Hepatocyte (in vitro differentiated cells): ENCODE measurements at regions not wholly inside any gene's neighbourhood (a gene's known extent, or its start where the extent isn't known, plus 50 kb on each side); places are given as distances from the start of the nearest gene placed in this dataset.

Source experiments
- DNase-seq: peaks from one replicate; pipeline ENCODE4 v3.0.0-alpha.2; 2016; ENCODE audit warnings: low spot score
- H2AFZ ChIP-seq: fragments of 200-600 bp; sonication (generic); 2 replicates; pipeline ENCODE4 v1.6.0; 2016; ENCODE audit warnings: antibody characterized with exemption, mild to moderate bottlenecking
- H3K27ac ChIP-seq: fragments of 200-600 bp; sonication (generic); 2 replicates; pipeline ENCODE4 v1.5.1; 2016; ENCODE audit warnings: mild to moderate bottlenecking
- H3K27me3 ChIP-seq: fragments of 200-600 bp; sonication (generic); 2 replicates; pipeline ENCODE4 v1.6.1; 2016
- H3K36me3 ChIP-seq: fragments of 200-600 bp; sonication (generic); replicated peaks from 2 replicates; pipeline ENCODE4 v1.5.1; 2016; ENCODE audit warnings: low read depth; ENCODE audit not compliant: insufficient read depth
- H3K4me1 ChIP-seq: fragments of 200-600 bp; sonication (generic); 2 replicates; pipeline ENCODE4 v1.5.1; 2016; ENCODE audit warnings: mild to moderate bottlenecking, moderate library complexity; ENCODE audit not compliant: insufficient read depth
- H3K4me2 ChIP-seq: fragments of 200-600 bp; sonication (generic); 2 replicates; pipeline ENCODE4 v1.6.0; 2016
- H3K4me3 ChIP-seq: fragments of 200-600 bp; sonication (generic); 2 replicates; pipeline ENCODE4 v1.5.1; 2016; ENCODE audit warnings: mild to moderate bottlenecking
- H3K79me2 ChIP-seq: fragments of 200-600 bp; sonication (generic); 2 replicates; pipeline ENCODE4 v1.6.0; 2017; ENCODE audit warnings: mild to moderate bottlenecking
- H3K9me2 ChIP-seq: fragments of 200-600 bp; sonication (generic); replicated peaks from 2 replicates; pipeline ENCODE4 v1.6.0; 2017; ENCODE audit warnings: mild to moderate bottlenecking; ENCODE audit not compliant: insufficient read depth
- H3K9me3 ChIP-seq: fragments of 200-600 bp; sonication (generic); 2 replicates; pipeline ENCODE4 v1.5.1; 2016; ENCODE audit warnings: low read depth, mild to moderate bottlenecking
- H4K20me1 ChIP-seq: fragments of 200-600 bp; sonication (generic); 2 replicates; pipeline ENCODE4 v1.6.0; 2016; ENCODE audit warnings: mild to moderate bottlenecking; ENCODE audit not compliant: insufficient read depth, poor library complexity, severe bottlenecking
- CTCF ChIP-seq: fragments of 200-600 bp; sonication (generic); IDR thresholded peaks from 2 replicates; pipeline ENCODE4 v1.5.1; 2016; ENCODE audit warnings: antibody characterized with exemption, mild to moderate bottlenecking; ENCODE audit not compliant: poor library complexity
- EZH2 ChIP-seq: fragments of 200-600 bp; sonication (generic); IDR thresholded peaks from 2 replicates; pipeline ENCODE4 v1.6.1; 2016; ENCODE audit warnings: antibody characterized with exemption, mild to moderate bottlenecking, borderline replicate concordance
- EZH2phosphoT487 ChIP-seq: fragments of 200-600 bp; sonication (generic); IDR thresholded peaks from one replicate; pipeline ENCODE4 v1.6.1; 2018; ENCODE audit warnings: antibody characterized with exemption, mild to moderate bottlenecking, low read depth, moderate library complexity; ENCODE audit not compliant: unreplicated experiment, severe bottlenecking
- WGBS: methylation state at CpG from one replicate; pipeline ENCODE4 v1.1.6; 2016; ENCODE audit warnings: low lambda C conversion rate; ENCODE audit errors: missing lambda C conversion rate; 5-methylcytosine and 5-hydroxymethylcytosine counted together

GRCh38 chr5:35308421-35308820, 78.1 kb upstream of the PRLR start:
- Histone ChIP-seq H3K36me3 (no peaks in the 10 kb centered on the region), H3K27me3 (no peaks in the 10 kb centered on the region), H3K79me2 (no peaks in the 10 kb centered on the region), H3K27ac (no peak overlapping the region), H3K4me2 (no peak overlapping the region), H4K20me1 (no peaks in the 10 kb centered on the region), H3K9me2 (no peaks in the 10 kb centered on the region), H3K4me3 (no peak overlapping the region), H2AFZ (no peak overlapping the region), H3K9me3 (no peaks in the 10 kb centered on the region), H3K4me1 (peaks cover 3% of the 10 kb centered on the region)
- TF ChIP-seq EZH2 (no peak), CTCF (no peak), EZH2phosphoT487 (no peak)
- no peak for DNase-seq
- 57% methylated on average over 2 of the region's 2 CpGs for WGBS

- Histone ChIP-seq H3K4me1 (peaks cover 6% of the 10 kb centered on the region), H3K27me3 (no peaks in the 10 kb centered on the region), H3K4me2 (no peak overlapping the region), H3K9me2 (no peaks in the 10 kb centered on the region), H4K20me1 (no peaks in the 10 kb centered on the region), H3K4me3 (no peak overlapping the region), H3K9me3 (no peaks in the 10 kb centered on the region), H3K36me3 (no peaks in the 10 kb centered on the region), H2AFZ (no peak overlapping the region), H3K27ac (no peak overlapping the region), H3K79me2 (no peaks in the 10 kb centered on the region)
- 35% methylated on average over 1 of the region's 1 CpG for WGBS
- no peak for DNase-seq
- TF ChIP-seq CTCF (no peak), EZH2 (no peak), EZH2phosphoT487 (no peak)
These were observed 76.6 kb upstream of the PRLR start for GRCh38 chr5:35306716-35307365.

- H3K4me1 ChIP-seq, result peaks cover 6% of the 10 kb centered on the region
- no peak overlapping the region for H3K4me2 ChIP-seq
- no peaks in the 10 kb centered on the region for H4K20me1 ChIP-seq
- no peak overlapping the region for H3K27ac ChIP-seq
- TF ChIP-seq EZH2phosphoT487 (no peak), EZH2 (no peak), CTCF (no peak)
- H3K4me3 ChIP-seq, result no peak overlapping the region
- DNase-seq, result no peak
- H3K27me3 ChIP-seq, result no peaks in the 10 kb centered on the region
- H2AFZ ChIP-seq, result no peak overlapping the region
- H3K9me3 ChIP-seq, result no peaks in the 10 kb centered on the region
- no peaks in the 10 kb centered on the region for H3K9me2 ChIP-seq
- no peaks in the 10 kb centered on the region for H3K79me2 ChIP-seq
- 97% methylated on average over 2 of the region's 2 CpGs for WGBS
- no peaks in the 10 kb centered on the region for H3K36me3 ChIP-seq
These were observed 75.2 kb upstream of the PRLR start for GRCh38 chr5:35305336-35306020.
